Left renal pelvis (tissue), 4 donors: ENCODE measurements at regions not wholly inside any gene's neighbourhood (a gene's known extent, or its start where the extent isn't known, plus 50 kb on each side); places are given as distances from the start of the nearest gene placed in this dataset.

Experiments used
- DNase-seq, 4 donors: peaks; one replicate each; pipeline ENCODE4 v3.0.0-alpha.2; 2013; ENCODE audit warnings: low read depth in 4 of 4, low spot score in 3 of 4

DNA sequence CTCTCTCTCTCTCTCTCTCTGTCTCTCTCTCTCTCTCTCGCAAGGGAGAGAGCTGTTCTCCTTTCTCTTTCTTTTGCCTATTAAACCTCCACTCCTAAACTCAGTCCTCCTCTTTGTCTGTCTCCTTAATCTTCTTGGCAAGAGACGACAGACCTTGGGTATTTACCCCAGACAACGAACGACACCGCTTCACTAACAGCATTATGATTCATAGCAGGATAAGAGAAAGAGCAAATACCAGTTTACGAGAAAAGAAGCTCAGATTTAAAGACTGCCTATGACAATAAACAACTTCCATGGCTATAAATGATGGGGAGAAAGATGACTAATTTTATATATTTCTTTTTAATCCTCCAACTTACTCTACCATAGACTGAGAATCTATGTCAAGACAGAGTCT is 1396.5 kb upstream of the CELF2 start:
- DNase-seq, result no peak

DNA sequence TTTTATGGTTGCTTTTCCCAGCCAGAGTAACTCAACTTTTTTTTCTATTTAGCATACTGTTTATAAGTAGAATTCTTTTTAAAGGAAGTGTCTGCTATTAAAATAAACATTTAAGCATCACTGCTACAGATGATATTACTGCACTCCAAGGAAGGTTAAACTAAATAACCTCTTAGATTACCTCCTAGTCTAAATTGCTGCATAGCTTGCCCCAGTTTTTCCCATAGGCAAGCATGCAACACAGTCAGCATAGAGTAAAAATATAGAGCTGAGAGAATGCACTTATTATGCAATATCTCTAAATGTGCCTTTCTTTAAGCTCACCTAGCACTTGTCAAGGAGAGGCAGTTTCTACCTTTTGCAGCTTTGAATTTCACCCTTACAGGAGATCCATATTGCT is 1392.4 kb upstream of the CELF2 start:
- DNase-seq, result no peak

DNA sequence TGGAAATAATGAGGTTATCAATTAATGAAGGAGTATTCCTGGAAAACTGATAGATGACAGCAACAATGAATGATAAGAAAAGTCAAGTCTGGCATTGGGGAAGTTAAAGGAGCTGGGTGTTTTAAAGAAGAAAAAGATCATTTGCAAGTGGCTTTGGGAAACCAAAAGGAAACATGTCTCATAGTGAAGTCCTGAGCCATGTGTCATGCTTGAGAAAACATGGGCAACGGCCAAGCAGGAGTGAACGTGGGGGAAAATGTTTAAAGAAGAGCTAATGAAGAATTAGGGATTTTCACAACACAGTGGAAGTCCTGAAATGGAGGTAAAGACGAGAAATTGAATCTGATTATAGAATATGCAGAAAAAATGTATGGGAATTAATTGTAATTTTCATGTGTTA is 1383.2 kb upstream of the CELF2 start:
- DNase-seq, result no peak

DNA sequence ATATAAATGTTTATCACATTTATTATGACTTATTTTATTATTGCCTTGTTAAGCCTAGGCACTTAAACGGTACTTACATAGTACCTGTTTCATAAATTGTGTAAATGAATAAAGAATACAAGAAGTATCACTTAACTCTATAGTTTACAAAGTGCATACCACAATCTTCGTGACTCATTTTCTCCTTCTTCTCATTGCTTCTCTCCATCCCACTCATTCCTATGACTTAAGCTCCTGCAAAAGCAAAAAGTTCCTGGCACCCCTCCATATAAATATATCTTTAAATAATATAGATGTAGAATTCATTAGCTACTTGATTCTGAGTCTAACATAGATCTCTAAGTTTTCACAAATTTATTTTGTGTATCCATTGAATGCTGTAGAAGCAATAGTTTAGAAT is 1382.0 kb upstream of the CELF2 start:
- DNase-seq, result no peak

DNA sequence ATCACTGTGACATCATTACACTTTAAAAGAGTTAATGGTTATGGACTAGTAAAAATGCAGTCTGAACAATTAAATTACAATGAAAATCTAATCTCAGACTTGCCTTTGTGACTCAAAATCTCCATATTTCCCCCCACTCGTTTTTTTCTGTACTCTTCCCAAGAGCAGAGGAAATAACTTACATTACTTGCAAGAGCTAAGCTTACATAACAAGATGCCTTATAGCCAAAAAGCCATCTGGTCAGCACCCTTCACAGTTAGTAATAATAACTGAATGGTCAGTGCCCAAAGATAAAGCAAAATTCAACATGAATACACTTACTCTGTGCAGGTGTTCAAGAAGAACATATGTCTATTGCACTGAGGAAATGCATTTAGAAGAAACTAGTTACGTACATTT is 1381.5 kb upstream of the CELF2 start:
- DNase-seq, result no peak

DNA sequence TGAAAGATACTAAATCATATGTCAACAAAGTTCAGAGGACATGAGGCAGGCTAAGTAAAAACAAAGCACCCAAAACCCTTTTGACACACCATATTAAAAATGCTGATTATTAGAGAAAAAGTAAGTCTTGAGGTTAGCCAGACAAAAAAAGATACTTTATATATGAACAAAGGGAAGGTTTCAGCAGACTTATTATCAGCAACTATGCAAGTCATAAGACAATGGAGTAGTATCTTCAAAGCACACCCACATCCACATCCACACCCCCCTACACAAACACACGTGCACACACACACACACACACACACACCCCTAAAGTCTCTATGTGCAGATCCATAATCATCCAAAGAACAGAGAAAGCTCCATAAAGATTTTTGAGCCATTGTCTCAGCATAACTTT is 1373.9 kb upstream of the CELF2 start:
- no peak for DNase-seq

DNA sequence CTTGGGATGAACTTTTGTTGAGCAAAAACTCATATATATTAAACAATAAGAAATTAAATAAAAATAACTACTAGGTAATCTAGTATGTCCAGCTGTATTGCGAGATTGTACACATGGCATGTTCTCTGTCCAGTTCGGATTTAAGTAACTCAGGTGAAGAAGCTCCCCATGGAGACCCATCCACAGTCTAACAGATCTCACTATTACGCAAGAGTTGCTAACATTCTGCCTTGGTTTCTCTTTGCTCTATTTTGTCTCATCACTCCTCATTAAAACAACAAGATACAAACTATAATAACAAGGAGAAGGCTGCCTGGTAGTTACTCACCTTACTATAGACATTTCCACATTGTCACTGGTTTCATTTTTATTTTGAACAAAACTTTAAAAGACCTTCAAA is 1372.3 kb upstream of the CELF2 start:
- DNase-seq, result no peak

DNA sequence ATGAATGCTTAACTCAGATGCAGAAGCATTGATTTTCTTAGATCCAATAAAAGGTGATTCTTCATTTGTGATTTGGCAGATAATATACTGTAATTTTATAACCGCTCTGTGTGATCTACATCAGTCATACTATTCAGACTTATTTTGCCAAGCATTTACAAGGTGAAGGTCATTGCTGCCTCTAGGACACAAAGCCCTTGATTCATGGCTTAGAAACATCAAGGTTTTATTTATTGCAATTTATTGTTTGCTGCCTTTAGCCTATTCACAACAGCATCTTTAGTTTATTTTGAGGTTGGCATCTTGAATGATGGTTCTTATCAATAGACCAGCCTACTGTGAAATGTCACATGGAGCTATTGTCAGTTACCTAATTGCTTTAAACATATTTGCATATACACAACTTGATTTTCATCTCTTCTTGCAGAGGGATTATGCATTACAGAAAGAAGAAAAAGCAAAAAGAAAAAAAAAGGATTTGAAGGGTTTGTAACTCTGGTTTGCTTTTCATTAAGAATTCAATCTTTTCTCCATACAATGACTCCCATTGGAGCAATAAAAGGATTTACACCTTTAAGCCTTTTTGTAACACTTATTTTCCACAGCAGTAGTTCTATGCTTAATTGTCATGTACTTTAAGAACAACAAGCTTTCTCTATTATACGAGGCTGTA is 1371.6 kb upstream of the CELF2 start:
- DNase-seq, result no peak

DNA sequence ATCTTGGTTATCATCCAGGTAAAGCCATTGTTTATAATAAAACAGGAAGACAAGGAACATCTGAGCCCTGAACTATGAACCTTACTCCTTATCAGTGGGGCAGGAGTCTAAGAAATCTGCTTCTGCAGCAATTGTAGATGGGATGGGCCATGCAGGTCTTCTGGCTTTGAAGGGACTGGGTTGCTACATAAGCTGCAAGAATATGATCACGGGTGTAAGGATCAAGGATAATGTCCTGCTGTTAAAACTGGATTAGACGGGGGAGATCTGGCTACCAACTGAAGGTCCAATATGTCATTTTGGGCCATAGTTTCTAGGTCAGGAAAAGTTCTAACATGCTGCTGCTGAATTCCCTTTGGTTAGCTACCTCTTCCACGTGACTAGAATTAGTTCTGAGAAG is 1363.4 kb upstream of the CELF2 start:
- no peak for DNase-seq

DNA sequence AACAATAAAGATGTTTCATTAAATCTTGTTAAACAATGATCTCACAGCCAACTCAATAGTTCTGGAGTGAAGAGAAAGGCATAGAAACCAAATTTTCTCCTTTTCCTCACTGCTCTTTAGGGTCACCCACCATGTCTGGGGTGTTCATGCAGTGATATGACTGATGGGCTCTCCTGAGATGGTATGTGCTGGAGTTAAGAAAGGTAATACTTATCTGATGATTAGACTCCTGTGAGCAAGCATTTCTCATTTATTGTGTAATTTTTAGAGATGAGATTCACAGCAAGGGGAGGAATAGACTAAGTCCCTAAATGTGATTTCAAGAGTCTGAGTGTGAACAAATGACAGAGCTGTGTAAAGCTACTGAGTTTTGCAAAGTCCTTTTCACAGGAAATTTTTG is 1361.3 kb upstream of the CELF2 start:
- no peak for DNase-seq

DNA sequence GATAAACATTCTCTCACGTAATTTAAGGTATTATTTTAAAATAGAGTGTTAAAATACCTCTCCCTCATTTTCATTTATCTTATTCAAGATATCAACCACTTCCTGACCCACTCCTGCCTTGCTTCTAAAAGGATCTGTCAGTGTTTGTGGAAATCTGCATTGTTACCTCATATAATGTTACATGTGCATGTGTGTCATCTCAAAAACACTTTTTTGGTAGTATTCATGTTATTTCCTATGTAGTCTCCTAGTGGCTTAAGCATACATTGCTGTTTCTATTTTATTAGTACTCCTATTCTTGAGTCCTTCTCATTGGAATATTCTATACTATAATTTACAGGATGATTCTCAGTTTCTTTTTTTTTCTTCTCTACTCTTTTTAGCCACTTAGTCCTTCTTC is 1360.7 kb upstream of the CELF2 start:
- DNase-seq, result no peak

DNA sequence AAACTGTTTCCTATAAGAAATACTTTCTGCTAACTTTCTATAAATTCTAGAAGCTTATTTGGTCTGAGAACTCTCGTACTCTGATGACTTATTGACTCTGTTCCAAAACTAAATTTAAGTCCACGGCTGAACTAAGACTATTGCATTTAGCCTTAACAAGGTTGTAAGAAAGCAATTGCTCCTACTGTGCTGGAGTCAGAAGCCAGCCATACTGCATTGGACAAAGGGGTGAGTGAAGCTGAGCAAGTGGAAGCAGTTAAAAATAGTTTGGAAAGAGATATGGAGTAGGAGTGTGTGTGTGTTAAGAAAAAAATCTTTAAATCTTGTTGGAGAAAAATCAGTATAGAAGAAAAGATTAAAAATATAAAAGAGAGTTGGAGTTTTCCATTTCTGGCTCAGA is 1360.1 kb upstream of the CELF2 start:
- DNase-seq, result no peak

DNA sequence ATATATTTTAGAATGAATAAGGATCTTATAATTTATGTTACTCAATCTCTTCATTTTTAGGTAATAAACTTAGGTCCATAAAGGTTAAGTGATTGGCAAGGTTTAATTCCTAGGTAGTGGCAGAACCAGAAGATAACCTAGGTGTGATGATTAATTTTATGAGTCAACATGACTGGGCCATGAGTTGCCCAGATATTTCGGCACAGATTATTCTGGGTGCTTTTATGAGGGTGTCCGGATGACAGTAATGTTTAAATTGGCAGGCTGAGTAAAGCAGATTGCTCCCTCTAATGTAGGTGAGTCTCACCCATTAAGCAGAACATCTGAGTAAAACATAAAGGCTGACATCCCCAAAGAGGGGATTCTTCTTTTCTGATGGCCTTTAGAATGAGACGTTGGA is 1349.3 kb upstream of the CELF2 start:
- DNase-seq, result no peak

DNA sequence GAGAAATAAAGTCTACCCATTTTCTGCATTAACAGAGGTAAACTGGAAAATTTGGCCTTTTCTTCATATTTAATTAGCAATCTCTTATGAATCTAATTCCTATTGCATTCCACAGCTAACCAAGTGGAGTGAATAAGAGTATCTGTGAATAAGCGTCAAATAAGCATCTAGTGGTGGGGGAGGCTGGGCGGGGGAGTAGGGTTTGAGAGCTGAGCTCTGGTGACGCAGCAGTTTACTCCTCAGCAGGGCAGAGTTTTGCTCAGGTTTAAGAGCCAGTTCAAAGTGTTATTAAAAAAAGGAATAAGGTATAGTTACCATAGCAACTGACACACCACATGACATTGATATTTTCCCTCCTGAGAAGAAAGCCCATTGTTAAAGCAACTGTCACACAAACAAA is 1346.8 kb upstream of the CELF2 start:
- peak in 1 of 4 donors; percentile 10 for DNase-seq

DNA sequence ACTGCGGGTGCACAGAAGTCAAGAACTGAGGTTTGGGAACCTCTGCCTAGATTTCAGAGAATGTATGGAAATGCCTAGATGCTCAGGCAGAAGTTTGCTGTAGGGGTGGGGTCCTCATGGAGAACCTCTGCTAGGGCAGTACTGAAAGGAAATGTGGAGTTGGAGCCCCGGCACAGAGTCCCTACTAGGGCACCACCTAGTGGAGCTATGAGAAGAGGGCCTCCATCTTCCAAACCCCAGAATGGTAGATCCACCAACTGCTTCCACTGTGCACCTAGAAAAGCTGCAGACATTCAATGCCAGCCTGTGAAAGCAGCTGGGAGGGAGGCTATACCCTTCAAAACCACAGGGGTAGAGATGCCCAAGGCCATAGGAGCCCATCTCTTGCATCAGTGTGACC is 1336.0 kb upstream of the CELF2 start:
- DNase-seq, result no peak

DNA sequence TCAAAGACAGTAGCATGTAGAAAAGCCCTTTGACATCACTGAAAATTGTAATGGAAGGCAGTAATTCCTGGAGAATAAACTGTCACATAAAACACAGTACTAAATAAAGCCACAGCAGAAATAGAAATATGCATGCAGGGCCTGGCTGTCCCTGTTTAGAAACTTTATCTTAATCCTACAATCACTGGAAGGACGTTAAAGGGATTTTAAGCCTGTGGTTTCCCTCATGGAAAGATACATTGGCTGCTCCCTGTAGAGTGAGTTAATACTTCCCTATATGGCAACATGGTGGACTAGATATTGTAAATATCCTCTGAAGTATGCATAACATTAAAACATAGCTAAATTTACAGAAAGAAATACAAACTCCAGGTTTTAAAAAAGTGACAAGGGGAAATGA is 1334.9 kb upstream of the CELF2 start:
- DNase-seq, result no peak

DNA sequence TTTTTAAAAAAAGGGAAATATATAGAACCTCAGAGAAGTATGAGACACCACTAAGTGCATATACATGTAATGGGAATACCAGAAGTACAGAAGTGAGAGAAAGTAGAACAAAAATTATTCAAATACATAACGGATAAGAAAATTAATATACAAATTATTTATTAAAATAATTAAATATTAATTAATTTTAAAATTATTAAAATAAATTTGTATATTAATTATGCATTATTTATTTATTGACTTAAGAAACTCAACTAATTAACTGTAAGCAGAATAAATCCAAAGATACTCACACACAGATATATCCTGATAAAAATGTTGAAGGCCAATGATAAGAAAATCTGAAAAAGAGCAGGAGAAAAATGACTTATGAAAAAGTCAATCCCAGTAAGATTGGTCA is 1333.5 kb upstream of the CELF2 start:
- DNase-seq, result no peak

DNA sequence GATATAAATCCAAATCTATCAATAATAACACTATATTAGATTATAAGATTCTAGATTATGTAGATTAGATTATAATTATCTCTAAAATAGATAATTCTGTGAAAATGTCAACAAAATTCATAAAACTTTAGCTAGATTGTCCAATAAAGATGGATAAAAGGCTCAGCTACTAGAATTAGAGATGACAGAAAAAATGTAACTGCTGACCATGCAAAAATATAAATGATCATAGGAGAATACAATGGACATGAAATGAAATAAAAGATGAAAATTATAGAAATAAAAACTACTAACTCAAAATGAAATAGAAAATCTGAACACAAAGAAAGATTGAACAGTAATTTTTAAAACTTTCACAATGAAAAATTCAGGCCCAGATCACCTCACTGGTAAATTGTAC is 1332.1 kb upstream of the CELF2 start:
- no peak for DNase-seq

DNA sequence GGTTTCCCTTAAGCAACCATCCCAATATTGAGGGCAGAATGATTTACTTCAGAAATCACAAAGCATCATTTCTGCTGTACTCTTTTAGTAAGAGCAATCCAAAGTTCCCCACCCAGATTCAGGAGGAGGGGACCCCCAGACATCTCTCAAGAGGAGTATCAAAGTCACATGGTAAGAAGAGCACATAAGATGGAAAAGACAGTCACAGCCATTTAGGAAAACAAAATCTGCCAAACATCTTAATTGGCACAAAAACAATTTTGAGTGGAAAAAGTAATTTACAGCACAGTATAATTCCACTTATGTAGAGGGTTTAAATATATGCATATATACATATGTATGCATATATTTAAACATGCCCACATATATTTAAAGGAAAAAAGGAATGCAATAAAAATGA is 1329.0 kb upstream of the CELF2 start:
- DNase-seq, result no peak

DNA sequence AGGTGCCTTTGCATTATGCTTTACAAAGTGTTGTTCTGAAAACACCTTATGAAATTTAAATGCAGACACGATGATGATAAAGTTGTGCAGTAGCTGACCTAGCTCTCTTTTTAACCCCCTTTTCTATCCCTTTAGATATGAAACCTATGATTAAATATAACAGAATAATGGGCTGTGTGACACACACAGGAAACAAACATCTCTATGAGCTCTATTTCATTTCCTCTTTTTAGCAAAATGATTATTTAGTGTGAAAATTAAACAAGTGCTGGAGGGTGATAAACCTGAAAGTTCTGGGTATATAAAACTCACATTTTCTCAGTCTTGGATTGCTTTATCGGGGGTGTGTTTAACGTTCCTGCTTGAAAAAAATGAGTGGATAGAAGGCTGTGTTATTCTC is 1310.5 kb upstream of the CELF2 start:
- DNase-seq, result no peak

DNA sequence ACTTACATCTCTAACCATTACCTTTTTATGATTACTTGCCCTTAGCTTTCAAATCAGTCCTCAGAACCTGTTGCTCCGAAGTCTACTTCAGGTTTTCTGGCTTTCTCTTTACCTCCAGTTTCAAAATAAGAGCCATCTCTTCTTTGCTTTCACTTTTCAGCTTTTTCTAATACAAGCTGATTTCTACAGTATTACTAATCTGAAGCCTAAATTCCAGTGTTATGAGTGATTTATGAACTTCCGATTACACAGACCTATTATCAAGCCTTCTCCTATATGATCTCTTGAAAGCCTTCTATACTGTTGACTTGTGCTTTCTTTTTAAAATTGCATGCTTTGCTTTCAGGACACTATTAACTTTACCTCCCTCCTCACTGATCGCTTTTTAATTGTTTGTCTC is 1307.8 kb upstream of the CELF2 start:
- DNase-seq, result no peak

DNA sequence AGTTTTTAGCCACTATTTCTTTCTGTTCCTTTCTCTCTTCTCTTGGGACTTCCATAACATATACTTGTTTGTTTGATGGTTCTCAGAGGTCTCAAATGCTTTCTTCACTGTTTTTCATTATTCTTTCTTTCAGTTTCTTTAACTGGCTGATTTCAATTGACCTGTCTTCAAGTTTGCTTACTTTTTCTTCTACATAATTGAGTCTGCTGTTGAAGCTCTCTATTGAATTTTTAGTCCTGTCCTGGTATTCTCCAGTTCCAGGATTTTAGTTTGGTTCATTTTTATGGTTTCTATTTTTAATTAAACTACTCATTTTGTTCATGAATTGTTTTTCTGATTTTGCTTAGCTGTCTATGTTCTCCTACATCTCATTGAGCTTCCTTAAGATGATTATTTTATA is 1305.3 kb upstream of the CELF2 start:
- no peak for DNase-seq

DNA sequence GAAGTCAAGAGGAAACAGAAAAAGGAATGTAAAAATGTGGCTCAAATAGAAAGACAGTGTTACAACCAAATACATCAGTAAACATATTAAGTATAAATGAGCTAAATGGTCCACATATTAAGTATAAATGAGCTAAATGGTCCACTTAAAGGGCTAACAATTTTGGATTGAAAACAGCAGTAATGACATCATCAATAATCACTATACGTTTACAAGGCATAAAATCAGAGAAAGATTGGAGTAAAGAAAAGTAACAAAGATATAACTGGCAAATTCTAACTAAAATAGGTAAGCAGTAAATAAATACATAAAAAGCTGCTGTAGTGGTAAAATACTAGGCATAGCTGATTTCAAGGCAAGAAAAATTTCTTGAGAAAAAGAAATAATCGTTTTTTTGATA is 1298.4 kb upstream of the CELF2 start:
- no peak for DNase-seq
